WTC11 (cell line): ENCODE measurements at regions not wholly inside any gene's neighbourhood (a gene's known extent, or its start where the extent isn't known, plus 50 kb on each side); places are given as distances from the start of the nearest gene placed in this dataset.

ENCODE experiments used
- ATAC-seq: fragments of 200-7000 bp; cut with Tn5 transposase; 2 replicates; pipeline ENCODE4 v1.10.0; 2021; ENCODE audit warnings: mild to moderate bottlenecking, moderate library complexity
- CTCF ChIA-PET: fragments of 300-600 bp; sonication (Branson Sonifier 250); formaldehyde crosslinking; loops from one replicate; lab custom pipeline; 2021; ENCODE audit warnings: antibody characterized with exemption; lab: Charles Lee
- POLR2A ChIA-PET: fragments of 350-600 bp; sonication (Branson Sonifier 250); formaldehyde crosslinking; loops from one replicate; lab custom pipeline; 2021; ENCODE audit warnings: antibody characterized with exemption; lab: Charles Lee
- DNase-seq: peaks from one replicate; pipeline ENCODE4 v3.0.0; 2021; ENCODE audit warnings: low spot score
- H3K27ac Mint-ChIP-seq: 2 replicates; pipeline ENCODE4 v1.8.0; 2021; ENCODE audit warnings: mixed read lengths
- H3K27me3 Mint-ChIP-seq: 2 replicates; pipeline ENCODE4 v1.8.0; 2021; ENCODE audit warnings: low read depth, mild to moderate bottlenecking, moderate library complexity, mixed read lengths
- H3K36me3 Mint-ChIP-seq: 2 replicates; pipeline ENCODE4 v1.8.0; 2021; ENCODE audit warnings: mixed read lengths
- H3K4me1 Mint-ChIP-seq: 2 replicates; pipeline ENCODE4 v1.8.0; 2022; ENCODE audit warnings: mixed read lengths
- H3K4me3 Mint-ChIP-seq: 2 replicates; pipeline ENCODE4 v1.8.0; 2021; ENCODE audit warnings: mild to moderate bottlenecking, moderate library complexity, mixed read lengths
- H3K9me3 Mint-ChIP-seq: 2 replicates; pipeline ENCODE4 v1.8.0; 2021; ENCODE audit warnings: mixed read lengths
- CBFB ChIP-seq: sonication (generic); formaldehyde crosslinking; IDR thresholded peaks from 2 replicates; pipeline ENCODE4 v1.8.1; 2022; ENCODE audit warnings: mild to moderate bottlenecking, low read depth, missing genetic modification reagents
- CREM ChIP-seq: sonication (generic); formaldehyde crosslinking; IDR thresholded peaks from 2 replicates; pipeline ENCODE4 v1.8.1; 2022; ENCODE audit warnings: mild to moderate bottlenecking, missing genetic modification reagents, moderate library complexity
- FOXK1 ChIP-seq: sonication (generic); formaldehyde crosslinking; IDR thresholded peaks from 2 replicates; pipeline ENCODE4 v1.8.0; 2022; ENCODE audit warnings: mild to moderate bottlenecking, moderate library complexity, missing genetic modification reagents
- GABPB1 ChIP-seq: sonication (generic); formaldehyde crosslinking; IDR thresholded peaks from 2 replicates; pipeline ENCODE4 v1.8.1; 2023; ENCODE audit warnings: mild to moderate bottlenecking, missing genetic modification reagents
- GTF2I ChIP-seq: fragments of 250-450 bp; sonication (Bioruptor Pico); conservative IDR thresholded peaks from 2 replicates; pipeline ENCODE4 v1.4.0; 2021; ENCODE audit warnings: mild to moderate bottlenecking
- MYBL2 ChIP-seq: sonication (generic); formaldehyde crosslinking; IDR thresholded peaks from 2 replicates; pipeline ENCODE4 v1.8.1; 2023; ENCODE audit warnings: mild to moderate bottlenecking, moderate library complexity, missing genetic modification reagents
- NR1H2 ChIP-seq: sonication (generic); formaldehyde crosslinking; IDR thresholded peaks from 2 replicates; pipeline ENCODE4 v1.9.0; 2021; ENCODE audit warnings: mild to moderate bottlenecking, moderate library complexity, missing genetic modification reagents
- OVOL2 ChIP-seq: fragments of 250-450 bp; sonication (Bioruptor Pico); IDR thresholded peaks from 2 replicates; pipeline ENCODE4 v1.9.0; 2021; ENCODE audit warnings: mild to moderate bottlenecking, borderline replicate concordance
- SMAD3 ChIP-seq: sonication (generic); formaldehyde crosslinking; IDR thresholded peaks from 2 replicates; pipeline ENCODE4 v1.8.0; 2022; ENCODE audit warnings: missing genetic modification reagents, mild to moderate bottlenecking, borderline replicate concordance
- SOX15 ChIP-seq: fragments of 250-450 bp; sonication (Bioruptor Pico); IDR thresholded peaks from 2 replicates; pipeline ENCODE4 v1.9.0; 2021; ENCODE audit warnings: mild to moderate bottlenecking
- SP1 ChIP-seq: sonication (generic); formaldehyde crosslinking; conservative IDR thresholded peaks from 2 replicates; pipeline ENCODE4 v1.8.1; 2022; ENCODE audit warnings: missing genetic modification reagents
- ZNF121 ChIP-seq: sonication (generic); formaldehyde crosslinking; IDR thresholded peaks from 2 replicates; pipeline ENCODE4 v1.8.0; 2023; ENCODE audit warnings: missing genetic modification reagents
- TF ChIP-seq, protein P1 (sequence below): sonication (generic); formaldehyde crosslinking; conservative IDR thresholded peaks from 2 replicates; pipeline ENCODE4 v1.8.1; 2023; ENCODE audit warnings: mild to moderate bottlenecking, low read depth, missing genetic modification reagents, moderate library complexity
- TF ChIP-seq, protein P2 (sequence below): fragments of 250-450 bp; sonication (Bioruptor Pico); IDR thresholded peaks from 2 replicates; pipeline ENCODE4 v1.9.0; 2021; ENCODE audit warnings: mild to moderate bottlenecking, borderline replicate concordance
- TF ChIP-seq, protein P3 (sequence below): sonication (generic); formaldehyde crosslinking; IDR thresholded peaks from 2 replicates; pipeline ENCODE4 v1.8.1; 2023; ENCODE audit warnings: mild to moderate bottlenecking, missing genetic modification reagents, moderate library complexity
- TF ChIP-seq, protein P4 (sequence below): sonication (generic); formaldehyde crosslinking; IDR thresholded peaks from 2 replicates; pipeline ENCODE4 v1.8.0; 2022; ENCODE audit warnings: missing genetic modification reagents
- TF ChIP-seq, protein P5 (sequence below): fragments of 250-450 bp; sonication (Bioruptor Pico); conservative IDR thresholded peaks from 2 replicates; pipeline ENCODE4 v1.9.0; 2021; ENCODE audit warnings: mild to moderate bottlenecking
- TF ChIP-seq, protein P6 (sequence below): sonication (generic); formaldehyde crosslinking; IDR thresholded peaks from 2 replicates; pipeline ENCODE4 v1.8.1; 2023; ENCODE audit warnings: mild to moderate bottlenecking, moderate library complexity, missing genetic modification reagents
- TF ChIP-seq, protein P7 (sequence below): sonication (generic); formaldehyde crosslinking; IDR thresholded peaks from 2 replicates; pipeline ENCODE4 v1.8.1; 2023; ENCODE audit warnings: mild to moderate bottlenecking, missing genetic modification reagents

DNA sequence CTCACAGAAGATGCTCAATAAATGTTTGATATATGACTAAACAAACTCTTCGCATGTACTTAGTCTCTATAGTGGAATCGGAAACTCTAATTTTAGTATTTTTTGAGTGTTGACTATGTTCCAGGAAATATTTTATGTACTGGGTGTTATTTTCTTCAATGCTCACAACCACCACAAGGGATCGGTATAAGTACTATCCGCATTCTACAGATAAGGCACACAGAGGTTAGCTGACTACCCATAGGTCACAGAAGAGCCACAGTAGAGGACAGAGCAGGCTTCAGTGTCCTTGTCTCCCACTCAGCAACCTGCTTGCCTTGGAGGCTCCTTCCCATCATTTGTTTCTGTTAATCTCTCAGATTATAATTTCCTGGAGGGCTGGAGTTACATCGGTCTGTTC lies 451.3 kb downstream of the OMA1 start (continued):
- TF ChIP-seq, protein P1, sequence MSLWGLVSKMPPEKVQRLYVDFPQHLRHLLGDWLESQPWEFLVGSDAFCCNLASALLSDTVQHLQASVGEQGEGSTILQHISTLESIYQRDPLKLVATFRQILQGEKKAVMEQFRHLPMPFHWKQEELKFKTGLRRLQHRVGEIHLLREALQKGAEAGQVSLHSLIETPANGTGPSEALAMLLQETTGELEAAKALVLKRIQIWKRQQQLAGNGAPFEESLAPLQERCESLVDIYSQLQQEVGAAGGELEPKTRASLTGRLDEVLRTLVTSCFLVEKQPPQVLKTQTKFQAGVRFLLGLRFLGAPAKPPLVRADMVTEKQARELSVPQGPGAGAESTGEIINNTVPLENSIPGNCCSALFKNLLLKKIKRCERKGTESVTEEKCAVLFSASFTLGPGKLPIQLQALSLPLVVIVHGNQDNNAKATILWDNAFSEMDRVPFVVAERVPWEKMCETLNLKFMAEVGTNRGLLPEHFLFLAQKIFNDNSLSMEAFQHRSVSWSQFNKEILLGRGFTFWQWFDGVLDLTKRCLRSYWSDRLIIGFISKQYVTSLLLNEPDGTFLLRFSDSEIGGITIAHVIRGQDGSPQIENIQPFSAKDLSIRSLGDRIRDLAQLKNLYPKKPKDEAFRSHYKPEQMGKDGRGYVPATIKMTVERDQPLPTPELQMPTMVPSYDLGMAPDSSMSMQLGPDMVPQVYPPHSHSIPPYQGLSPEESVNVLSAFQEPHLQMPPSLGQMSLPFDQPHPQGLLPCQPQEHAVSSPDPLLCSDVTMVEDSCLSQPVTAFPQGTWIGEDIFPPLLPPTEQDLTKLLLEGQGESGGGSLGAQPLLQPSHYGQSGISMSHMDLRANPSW (CRISPR knock-in tag), result no peak
- TF ChIP-seq FOXK1 (CRISPR knock-in tag) (no peak), GTF2I (CRISPR knock-in tag) (no peak), MYBL2 (CRISPR knock-in tag) (no peak), CREM (CRISPR knock-in tag) (no peak), OVOL2 (CRISPR knock-in tag) (no peak), GABPB1 (no peak), SMAD3 (CRISPR knock-in tag) (no peak)
- TF ChIP-seq, protein P2, sequence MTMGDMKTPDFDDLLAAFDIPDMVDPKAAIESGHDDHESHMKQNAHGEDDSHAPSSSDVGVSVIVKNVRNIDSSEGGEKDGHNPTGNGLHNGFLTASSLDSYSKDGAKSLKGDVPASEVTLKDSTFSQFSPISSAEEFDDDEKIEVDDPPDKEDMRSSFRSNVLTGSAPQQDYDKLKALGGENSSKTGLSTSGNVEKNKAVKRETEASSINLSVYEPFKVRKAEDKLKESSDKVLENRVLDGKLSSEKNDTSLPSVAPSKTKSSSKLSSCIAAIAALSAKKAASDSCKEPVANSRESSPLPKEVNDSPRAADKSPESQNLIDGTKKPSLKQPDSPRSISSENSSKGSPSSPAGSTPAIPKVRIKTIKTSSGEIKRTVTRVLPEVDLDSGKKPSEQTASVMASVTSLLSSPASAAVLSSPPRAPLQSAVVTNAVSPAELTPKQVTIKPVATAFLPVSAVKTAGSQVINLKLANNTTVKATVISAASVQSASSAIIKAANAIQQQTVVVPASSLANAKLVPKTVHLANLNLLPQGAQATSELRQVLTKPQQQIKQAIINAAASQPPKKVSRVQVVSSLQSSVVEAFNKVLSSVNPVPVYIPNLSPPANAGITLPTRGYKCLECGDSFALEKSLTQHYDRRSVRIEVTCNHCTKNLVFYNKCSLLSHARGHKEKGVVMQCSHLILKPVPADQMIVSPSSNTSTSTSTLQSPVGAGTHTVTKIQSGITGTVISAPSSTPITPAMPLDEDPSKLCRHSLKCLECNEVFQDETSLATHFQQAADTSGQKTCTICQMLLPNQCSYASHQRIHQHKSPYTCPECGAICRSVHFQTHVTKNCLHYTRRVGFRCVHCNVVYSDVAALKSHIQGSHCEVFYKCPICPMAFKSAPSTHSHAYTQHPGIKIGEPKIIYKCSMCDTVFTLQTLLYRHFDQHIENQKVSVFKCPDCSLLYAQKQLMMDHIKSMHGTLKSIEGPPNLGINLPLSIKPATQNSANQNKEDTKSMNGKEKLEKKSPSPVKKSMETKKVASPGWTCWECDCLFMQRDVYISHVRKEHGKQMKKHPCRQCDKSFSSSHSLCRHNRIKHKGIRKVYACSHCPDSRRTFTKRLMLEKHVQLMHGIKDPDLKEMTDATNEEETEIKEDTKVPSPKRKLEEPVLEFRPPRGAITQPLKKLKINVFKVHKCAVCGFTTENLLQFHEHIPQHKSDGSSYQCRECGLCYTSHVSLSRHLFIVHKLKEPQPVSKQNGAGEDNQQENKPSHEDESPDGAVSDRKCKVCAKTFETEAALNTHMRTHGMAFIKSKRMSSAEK (CRISPR knock-in tag), result no peak
- TF ChIP-seq, protein P3, sequence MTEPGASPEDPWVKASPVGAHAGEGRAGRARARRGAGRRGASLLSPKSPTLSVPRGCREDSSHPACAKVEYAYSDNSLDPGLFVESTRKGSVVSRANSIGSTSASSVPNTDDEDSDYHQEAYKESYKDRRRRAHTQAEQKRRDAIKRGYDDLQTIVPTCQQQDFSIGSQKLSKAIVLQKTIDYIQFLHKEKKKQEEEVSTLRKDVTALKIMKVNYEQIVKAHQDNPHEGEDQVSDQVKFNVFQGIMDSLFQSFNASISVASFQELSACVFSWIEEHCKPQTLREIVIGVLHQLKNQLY (CRISPR knock-in tag), result no peak
- TF ChIP-seq, protein P4, sequence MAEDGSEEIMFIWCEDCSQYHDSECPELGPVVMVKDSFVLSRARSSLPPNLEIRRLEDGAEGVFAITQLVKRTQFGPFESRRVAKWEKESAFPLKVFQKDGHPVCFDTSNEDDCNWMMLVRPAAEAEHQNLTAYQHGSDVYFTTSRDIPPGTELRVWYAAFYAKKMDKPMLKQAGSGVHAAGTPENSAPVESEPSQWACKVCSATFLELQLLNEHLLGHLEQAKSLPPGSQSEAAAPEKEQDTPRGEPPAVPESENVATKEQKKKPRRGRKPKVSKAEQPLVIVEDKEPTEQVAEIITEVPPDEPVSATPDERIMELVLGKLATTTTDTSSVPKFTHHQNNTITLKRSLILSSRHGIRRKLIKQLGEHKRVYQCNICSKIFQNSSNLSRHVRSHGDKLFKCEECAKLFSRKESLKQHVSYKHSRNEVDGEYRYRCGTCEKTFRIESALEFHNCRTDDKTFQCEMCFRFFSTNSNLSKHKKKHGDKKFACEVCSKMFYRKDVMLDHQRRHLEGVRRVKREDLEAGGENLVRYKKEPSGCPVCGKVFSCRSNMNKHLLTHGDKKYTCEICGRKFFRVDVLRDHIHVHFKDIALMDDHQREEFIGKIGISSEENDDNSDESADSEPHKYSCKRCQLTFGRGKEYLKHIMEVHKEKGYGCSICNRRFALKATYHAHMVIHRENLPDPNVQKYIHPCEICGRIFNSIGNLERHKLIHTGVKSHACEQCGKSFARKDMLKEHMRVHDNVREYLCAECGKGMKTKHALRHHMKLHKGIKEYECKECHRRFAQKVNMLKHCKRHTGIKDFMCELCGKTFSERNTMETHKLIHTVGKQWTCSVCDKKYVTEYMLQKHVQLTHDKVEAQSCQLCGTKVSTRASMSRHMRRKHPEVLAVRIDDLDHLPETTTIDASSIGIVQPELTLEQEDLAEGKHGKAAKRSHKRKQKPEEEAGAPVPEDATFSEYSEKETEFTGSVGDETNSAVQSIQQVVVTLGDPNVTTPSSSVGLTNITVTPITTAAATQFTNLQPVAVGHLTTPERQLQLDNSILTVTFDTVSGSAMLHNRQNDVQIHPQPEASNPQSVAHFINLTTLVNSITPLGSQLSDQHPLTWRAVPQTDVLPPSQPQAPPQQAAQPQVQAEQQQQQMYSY (CRISPR knock-in tag), result no peak

DNA sequence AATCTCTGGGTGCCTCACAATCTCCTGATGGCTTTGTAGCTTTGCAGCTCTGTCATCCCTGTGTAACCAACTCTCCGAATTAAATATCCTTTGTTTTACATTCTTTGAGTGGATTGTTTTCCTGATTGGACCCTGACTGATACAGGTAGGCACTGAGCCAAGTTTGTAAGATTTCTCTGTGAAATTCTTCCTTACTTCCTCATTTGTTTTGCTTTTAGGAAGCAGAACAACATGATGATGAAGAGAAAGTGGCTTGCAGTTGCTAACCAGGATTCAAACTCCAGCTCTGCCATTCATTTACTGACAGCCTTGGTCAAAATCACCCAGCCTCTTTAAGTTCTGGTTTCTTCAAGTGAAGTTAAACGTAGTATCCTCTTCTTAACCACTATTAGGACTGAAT lies 452.3 kb downstream of the OMA1 start:
- DNase-seq, result no peak
- no peak overlapping the region for H3K27ac Mint-ChIP-seq
- POLR2A ChIA-PET, result no interaction called here
- ATAC-seq, result no peak
- no peaks in the 10 kb centered on the region for H3K27me3 Mint-ChIP-seq
- H3K9me3 Mint-ChIP-seq, result peaks cover 5% of the 10 kb centered on the region; the same call in 1 of the 2 replicates
- peaks cover 52% of the 10 kb centered on the region for H3K4me1 Mint-ChIP-seq
- no peaks in the 10 kb centered on the region for H3K36me3 Mint-ChIP-seq
- CTCF ChIA-PET, result no interaction called here
- H3K4me3 Mint-ChIP-seq, result no peak overlapping the region
- TF ChIP-seq CBFB (CRISPR knock-in tag), result no peak
- no peak for TF ChIP-seq SOX15 (CRISPR knock-in tag)
- no peak for TF ChIP-seq NR1H2 (CRISPR knock-in tag)
- TF ChIP-seq, protein P5, sequence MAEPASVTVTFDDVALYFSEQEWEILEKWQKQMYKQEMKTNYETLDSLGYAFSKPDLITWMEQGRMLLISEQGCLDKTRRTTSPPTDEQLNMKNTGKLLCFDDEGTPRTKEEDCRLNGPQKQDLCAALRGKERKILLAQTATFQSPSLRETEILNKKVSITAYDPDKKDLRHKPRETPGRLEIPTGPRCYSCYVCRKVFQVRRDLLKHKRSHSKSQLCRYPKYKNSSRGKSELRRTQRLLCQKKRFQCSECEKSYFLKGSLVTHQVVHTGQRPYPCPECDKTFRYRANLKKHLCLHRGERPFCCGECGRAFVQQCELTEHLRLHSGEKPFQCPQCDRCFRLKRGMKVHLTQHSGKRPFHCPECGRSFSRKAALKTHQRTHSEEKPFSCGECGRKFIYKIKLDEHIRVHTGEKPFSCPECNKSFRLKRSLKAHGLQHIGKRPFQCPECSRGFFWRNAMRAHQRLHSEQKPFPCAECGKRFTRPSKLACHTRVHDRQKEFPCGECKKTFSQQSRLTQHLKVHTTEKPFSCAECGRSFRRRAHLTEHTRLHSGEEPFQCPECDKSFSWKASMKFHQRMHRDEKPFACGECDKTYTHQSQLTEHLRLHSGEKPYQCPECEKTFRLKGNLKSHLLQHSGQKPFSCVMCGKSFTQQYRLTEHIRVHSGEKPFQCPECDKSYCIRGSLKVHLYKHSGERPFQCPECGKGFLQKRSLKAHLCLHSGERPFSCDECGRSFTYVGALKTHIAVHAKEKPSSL (CRISPR knock-in tag), result no peak
- TF ChIP-seq, protein P6, sequence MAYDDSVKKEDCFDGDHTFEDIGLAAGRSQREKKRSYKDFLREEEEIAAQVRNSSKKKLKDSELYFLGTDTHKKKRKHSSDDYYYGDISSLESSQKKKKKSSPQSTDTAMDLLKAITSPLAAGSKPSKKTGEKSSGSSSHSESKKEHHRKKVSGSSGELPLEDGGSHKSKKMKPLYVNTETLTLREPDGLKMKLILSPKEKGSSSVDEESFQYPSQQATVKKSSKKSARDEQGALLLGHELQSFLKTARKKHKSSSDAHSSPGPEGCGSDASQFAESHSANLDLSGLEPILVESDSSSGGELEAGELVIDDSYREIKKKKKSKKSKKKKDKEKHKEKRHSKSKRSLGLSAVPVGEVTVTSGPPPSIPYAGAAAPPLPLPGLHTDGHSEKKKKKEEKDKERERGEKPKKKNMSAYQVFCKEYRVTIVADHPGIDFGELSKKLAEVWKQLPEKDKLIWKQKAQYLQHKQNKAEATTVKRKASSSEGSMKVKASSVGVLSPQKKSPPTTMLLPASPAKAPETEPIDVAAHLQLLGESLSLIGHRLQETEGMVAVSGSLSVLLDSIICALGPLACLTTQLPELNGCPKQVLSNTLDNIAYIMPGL (CRISPR knock-in tag), result no peak
- TF ChIP-seq ZNF121 (CRISPR knock-in tag), result no peak
- no peak for TF ChIP-seq SP1 (CRISPR knock-in tag)
- TF ChIP-seq, protein P7, sequence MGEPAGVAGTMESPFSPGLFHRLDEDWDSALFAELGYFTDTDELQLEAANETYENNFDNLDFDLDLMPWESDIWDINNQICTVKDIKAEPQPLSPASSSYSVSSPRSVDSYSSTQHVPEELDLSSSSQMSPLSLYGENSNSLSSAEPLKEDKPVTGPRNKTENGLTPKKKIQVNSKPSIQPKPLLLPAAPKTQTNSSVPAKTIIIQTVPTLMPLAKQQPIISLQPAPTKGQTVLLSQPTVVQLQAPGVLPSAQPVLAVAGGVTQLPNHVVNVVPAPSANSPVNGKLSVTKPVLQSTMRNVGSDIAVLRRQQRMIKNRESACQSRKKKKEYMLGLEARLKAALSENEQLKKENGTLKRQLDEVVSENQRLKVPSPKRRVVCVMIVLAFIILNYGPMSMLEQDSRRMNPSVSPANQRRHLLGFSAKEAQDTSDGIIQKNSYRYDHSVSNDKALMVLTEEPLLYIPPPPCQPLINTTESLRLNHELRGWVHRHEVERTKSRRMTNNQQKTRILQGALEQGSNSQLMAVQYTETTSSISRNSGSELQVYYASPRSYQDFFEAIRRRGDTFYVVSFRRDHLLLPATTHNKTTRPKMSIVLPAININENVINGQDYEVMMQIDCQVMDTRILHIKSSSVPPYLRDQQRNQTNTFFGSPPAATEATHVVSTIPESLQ, result no peak
